Neural progenitor cell (in vitro differentiated cells): ENCODE measurements at regions not wholly inside any gene's neighbourhood (a gene's known extent, or its start where the extent isn't known, plus 50 kb on each side); places are given as distances from the start of the nearest gene placed in this dataset.

Source experiments
- DNase-seq: peaks from one replicate; pipeline ENCODE4 v3.0.0-alpha.2; 2016; ENCODE audit warnings: low spot score
- H2AFZ ChIP-seq: fragments of 200-600 bp; sonication (generic); replicated peaks from 2 replicates; pipeline ENCODE4 v1.6.1; 2016; ENCODE audit warnings: antibody characterized with exemption
- H3F3A ChIP-seq: fragments of 200-600 bp; sonication (generic); 2 replicates; pipeline ENCODE4 v1.6.1; 2016; ENCODE audit warnings: antibody characterized with exemption, low read depth
- H3K27ac ChIP-seq: fragments of 200-600 bp; sonication (generic); 2 replicates; pipeline ENCODE4 v1.5.1; 2016; ENCODE audit warnings: mild to moderate bottlenecking
- H3K27me3 ChIP-seq: fragments of 200-600 bp; sonication (generic); 2 replicates; pipeline ENCODE4 v1.6.1; 2016; ENCODE audit warnings: mild to moderate bottlenecking, moderate library complexity
- H3K36me3 ChIP-seq: fragments of 200-600 bp; sonication (generic); 2 replicates; pipeline ENCODE4 v1.5.1; 2016
- H3K4me1 ChIP-seq: fragments of 200-600 bp; sonication (generic); 2 replicates; pipeline ENCODE4 v1.6.1; 2016; ENCODE audit warnings: mixed run types
- H3K4me2 ChIP-seq: fragments of 200-600 bp; sonication (generic); 2 replicates; pipeline ENCODE4 v1.6.1; 2016
- H3K4me3 ChIP-seq: fragments of 200-600 bp; sonication (generic); 2 replicates; pipeline ENCODE4 v1.5.1; 2016
- H3K79me2 ChIP-seq: fragments of 200-600 bp; sonication (generic); 2 replicates; pipeline ENCODE4 v1.6.1; 2016; ENCODE audit warnings: low read depth
- H3K9ac ChIP-seq: fragments of 200-600 bp; sonication (generic); 2 replicates; pipeline ENCODE4 v1.6.1; 2016
- H3K9me3 ChIP-seq: fragments of 200-600 bp; sonication (generic); 2 replicates; pipeline ENCODE4 v1.5.1; 2016; ENCODE audit warnings: low read depth
- H4K20me1 ChIP-seq: fragments of 200-600 bp; sonication (generic); 2 replicates; pipeline ENCODE4 v1.6.1; 2016; ENCODE audit warnings: low read depth
- H3K27ac Mint-ChIP-seq: 3 replicates; pipeline ENCODE4 v1.8.0; 2021; ENCODE audit warnings: mixed read lengths
- H3K27me3 Mint-ChIP-seq: 2 replicates; pipeline ENCODE4 v1.8.0; 2022; ENCODE audit warnings: low read depth, mild to moderate bottlenecking, inconsistent platforms, moderate library complexity, mixed read lengths; ENCODE audit not compliant: insufficient read depth
- H3K36me3 Mint-ChIP-seq: 3 replicates; pipeline ENCODE4 v1.8.0; 2021; ENCODE audit warnings: mixed read lengths
- H3K4me1 Mint-ChIP-seq: 3 replicates; pipeline ENCODE4 v1.8.0; 2021; ENCODE audit warnings: mixed read lengths
- H3K4me3 Mint-ChIP-seq: 3 replicates; pipeline ENCODE4 v1.8.0; 2021; ENCODE audit warnings: mild to moderate bottlenecking, moderate library complexity, mixed read lengths
- H3K9me3 Mint-ChIP-seq: 3 replicates; pipeline ENCODE4 v1.8.0; 2020; ENCODE audit warnings: mixed read lengths
- EZH2 ChIP-seq: fragments of 200-600 bp; sonication (generic); IDR thresholded peaks from 2 replicates; pipeline ENCODE4 v1.6.1; 2017; ENCODE audit warnings: antibody characterized with exemption, mild to moderate bottlenecking, moderate library complexity
- EZH2phosphoT487 ChIP-seq: fragments of 200-600 bp; sonication (generic); IDR thresholded peaks from 2 replicates; pipeline ENCODE4 v1.6.1; 2017; ENCODE audit warnings: antibody characterized with exemption
- TF ChIP-seq, protein P1 (sequence below): fragments of 200-600 bp; sonication (generic); IDR thresholded peaks from 2 replicates; pipeline ENCODE4 v1.5.1; 2017; ENCODE audit warnings: antibody characterized with exemption, mild to moderate bottlenecking

DNA sequence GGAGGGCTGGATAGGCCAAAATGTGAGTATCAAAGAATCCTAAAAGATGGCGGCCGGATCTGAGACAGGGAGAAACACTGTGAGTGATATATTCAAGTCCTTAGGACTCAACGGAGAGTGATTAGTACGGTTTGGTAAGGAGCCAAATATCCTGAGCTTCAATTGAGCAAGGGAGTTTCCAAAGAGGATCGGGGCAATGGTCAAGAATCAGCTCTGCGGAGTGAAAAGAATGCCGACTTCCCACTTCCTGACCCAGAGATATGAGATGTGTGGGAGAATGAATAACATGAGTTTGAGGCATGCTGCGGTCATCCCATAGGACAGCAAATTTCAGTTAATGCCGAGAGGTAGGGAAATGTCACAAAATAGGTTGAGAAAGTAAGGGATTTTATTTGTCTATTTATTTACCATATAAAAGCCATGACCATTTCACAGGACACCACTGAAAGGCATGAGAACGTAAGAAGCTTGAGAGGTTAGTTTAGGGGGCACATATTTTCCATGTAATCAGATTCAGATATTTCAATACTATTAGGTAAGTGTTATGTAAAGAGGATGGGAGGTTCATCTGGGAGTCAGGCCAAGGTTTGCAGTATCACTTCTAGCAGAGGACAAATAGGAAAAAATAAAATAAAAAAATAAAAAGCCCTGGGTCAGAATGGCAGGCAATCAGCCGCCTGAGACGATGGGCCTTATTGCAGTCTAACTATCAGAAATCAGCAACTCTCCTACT lies 165.6 kb downstream of the HGF start:
- no peaks in the 10 kb centered on the region for H3K4me1 Mint-ChIP-seq
- Histone ChIP-seq H3F3A (no peaks in the 10 kb centered on the region), H3K4me3 (no peak overlapping the region), H4K20me1 (no peaks in the 10 kb centered on the region), H3K79me2 (no peaks in the 10 kb centered on the region), H3K4me2 (no peak overlapping the region), H2AFZ (no peak overlapping the region), H3K4me1 (no peaks in the 10 kb centered on the region), H3K9ac (no peak overlapping the region), H3K27me3 (no peaks in the 10 kb centered on the region), H3K27ac (no peak overlapping the region), H3K9me3 (no peaks in the 10 kb centered on the region), H3K36me3 (no peaks in the 10 kb centered on the region)
- no peak overlapping the region for H3K27ac Mint-ChIP-seq
- TF ChIP-seq EZH2phosphoT487: no peak
- TF ChIP-seq, protein P1, sequence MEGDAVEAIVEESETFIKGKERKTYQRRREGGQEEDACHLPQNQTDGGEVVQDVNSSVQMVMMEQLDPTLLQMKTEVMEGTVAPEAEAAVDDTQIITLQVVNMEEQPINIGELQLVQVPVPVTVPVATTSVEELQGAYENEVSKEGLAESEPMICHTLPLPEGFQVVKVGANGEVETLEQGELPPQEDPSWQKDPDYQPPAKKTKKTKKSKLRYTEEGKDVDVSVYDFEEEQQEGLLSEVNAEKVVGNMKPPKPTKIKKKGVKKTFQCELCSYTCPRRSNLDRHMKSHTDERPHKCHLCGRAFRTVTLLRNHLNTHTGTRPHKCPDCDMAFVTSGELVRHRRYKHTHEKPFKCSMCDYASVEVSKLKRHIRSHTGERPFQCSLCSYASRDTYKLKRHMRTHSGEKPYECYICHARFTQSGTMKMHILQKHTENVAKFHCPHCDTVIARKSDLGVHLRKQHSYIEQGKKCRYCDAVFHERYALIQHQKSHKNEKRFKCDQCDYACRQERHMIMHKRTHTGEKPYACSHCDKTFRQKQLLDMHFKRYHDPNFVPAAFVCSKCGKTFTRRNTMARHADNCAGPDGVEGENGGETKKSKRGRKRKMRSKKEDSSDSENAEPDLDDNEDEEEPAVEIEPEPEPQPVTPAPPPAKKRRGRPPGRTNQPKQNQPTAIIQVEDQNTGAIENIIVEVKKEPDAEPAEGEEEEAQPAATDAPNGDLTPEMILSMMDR: no peak
- no peak for TF ChIP-seq EZH2
- no peak overlapping the region for H3K4me3 Mint-ChIP-seq
- no peaks in the 10 kb centered on the region for H3K27me3 Mint-ChIP-seq
- no peaks in the 10 kb centered on the region for H3K36me3 Mint-ChIP-seq
- H3K9me3 Mint-ChIP-seq: no peaks in the 10 kb centered on the region
- no peak for DNase-seq

DNA sequence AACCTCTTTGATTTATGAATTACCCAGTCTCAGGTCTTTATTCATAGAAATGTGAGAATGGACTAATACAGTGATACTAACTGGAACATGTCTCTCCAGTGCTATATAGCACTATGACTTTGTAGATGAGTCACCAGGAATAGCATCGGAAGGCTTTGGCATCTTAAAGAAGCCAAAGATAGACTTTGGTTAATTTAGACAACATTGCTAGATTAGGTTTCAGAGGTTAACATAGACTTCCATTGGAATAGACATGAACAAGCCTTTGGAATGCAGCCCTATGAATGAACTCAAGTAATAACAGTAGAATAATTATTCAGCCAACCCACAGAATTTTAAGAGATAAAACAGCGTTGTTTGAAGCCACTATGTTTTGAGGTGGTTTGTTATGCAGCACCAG lies 169.2 kb downstream of the HGF start:
- Histone ChIP-seq H3K9ac (no peak overlapping the region), H3F3A (no peaks in the 10 kb centered on the region), H3K79me2 (no peaks in the 10 kb centered on the region), H3K4me2 (no peak overlapping the region), H3K36me3 (no peaks in the 10 kb centered on the region), H3K9me3 (no peaks in the 10 kb centered on the region), H3K4me1 (no peaks in the 10 kb centered on the region), H2AFZ (no peak overlapping the region), H3K27ac (no peak overlapping the region), H4K20me1 (no peaks in the 10 kb centered on the region), H3K27me3 (no peaks in the 10 kb centered on the region), H3K4me3 (no peak overlapping the region)
- DNase-seq: no peak
- H3K9me3 Mint-ChIP-seq: no peaks in the 10 kb centered on the region
- no peaks in the 10 kb centered on the region for H3K36me3 Mint-ChIP-seq
- H3K27me3 Mint-ChIP-seq: no peaks in the 10 kb centered on the region
- no peaks in the 10 kb centered on the region for H3K4me1 Mint-ChIP-seq
- no peak for TF ChIP-seq EZH2phosphoT487
- no peak for TF ChIP-seq EZH2
- TF ChIP-seq, protein P1: no peak
- H3K4me3 Mint-ChIP-seq: no peak overlapping the region
- no peak overlapping the region for H3K27ac Mint-ChIP-seq

DNA sequence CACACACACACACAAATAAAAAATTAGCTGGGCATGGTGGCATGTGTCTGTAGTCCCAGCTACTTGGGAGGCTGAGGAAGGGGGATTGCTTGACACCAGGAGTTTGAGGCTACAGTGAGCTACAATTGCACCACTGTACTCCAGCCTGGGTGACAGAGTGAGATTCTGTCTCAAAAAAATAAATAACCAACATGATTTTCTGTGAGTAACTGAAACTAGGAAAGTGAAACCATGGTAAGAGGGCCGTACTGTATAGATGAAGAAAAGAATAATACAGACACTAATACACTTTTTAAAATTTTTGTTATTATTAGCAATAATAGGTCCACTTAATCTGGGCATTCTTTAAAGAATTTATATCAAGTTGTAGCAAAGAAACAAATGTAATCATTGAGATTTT lies 170.9 kb downstream of the HGF start:
- no peak overlapping the region for H3K27ac Mint-ChIP-seq
- no peaks in the 10 kb centered on the region for H3K36me3 ChIP-seq

More for the DNA sequence above, 170.9 kb downstream of the HGF start:
- no peak for TF ChIP-seq EZH2phosphoT487
- TF ChIP-seq, protein P1: no peak
- no peak for TF ChIP-seq EZH2
- H3K4me3 ChIP-seq: no peak overlapping the region
- no peak overlapping the region for H3K9ac ChIP-seq
- H3K27me3 Mint-ChIP-seq: no peaks in the 10 kb centered on the region
- H4K20me1 ChIP-seq: no peaks in the 10 kb centered on the region
- no peaks in the 10 kb centered on the region for H3K9me3 ChIP-seq
- no peak overlapping the region for H3K4me3 Mint-ChIP-seq
- H3K4me2 ChIP-seq: no peak overlapping the region
- H3F3A ChIP-seq: no peaks in the 10 kb centered on the region
- H3K79me2 ChIP-seq: no peaks in the 10 kb centered on the region
- no peak for DNase-seq
- H3K27ac ChIP-seq: no peak overlapping the region
- no peaks in the 10 kb centered on the region for H3K36me3 Mint-ChIP-seq
- H3K4me1 ChIP-seq: no peaks in the 10 kb centered on the region
- H3K9me3 Mint-ChIP-seq: no peaks in the 10 kb centered on the region
- no peak overlapping the region for H2AFZ ChIP-seq
- no peaks in the 10 kb centered on the region for H3K4me1 Mint-ChIP-seq
- no peaks in the 10 kb centered on the region for H3K27me3 ChIP-seq
